HEK293 (cell line): ENCODE measurements at regions not wholly inside any gene's neighbourhood (a gene's known extent, or its start where the extent isn't known, plus 50 kb on each side); places are given as distances from the start of the nearest gene placed in this dataset.

ENCODE experiments used
- CTCF ChIA-PET: fragments of 350-600 bp; formaldehyde crosslinking; extraction: SDS; loops from one replicate; lab custom pipeline; 2021; ENCODE audit warnings: antibody characterized with exemption; lab: Yijun Ruan, JAX
- POLR2A ChIA-PET: fragments of 300-600 bp; formaldehyde crosslinking; extraction: SDS; loops from one replicate; lab custom pipeline; 2020; ENCODE audit warnings: antibody characterized with exemption, inconsistent platforms; lab: Yijun Ruan, JAX
- H3K27ac ChIP-seq: fragments of 200-500 bp; sonication (Bioruptor generic); 2 replicates; pipeline ENCODE4 v1.5.1; 2014; ENCODE audit warnings: low read depth, low read length, control low read depth, inconsistent platforms; ENCODE audit errors: extremely low read depth
- H3K36me3 ChIP-seq, 2 experiments: fragments of 200-500 bp in 1 of 2; sonication (Bioruptor generic) in 1 of 2; 1 replicate in 1 of 2; 2 replicates in 1 of 2; pipeline ENCODE4 v1.5.1; 2014 to 2017; ENCODE audit warnings: inconsistent platforms in 2 of 2, low read length in 2 of 2; ENCODE audit not compliant: control insufficient read depth in 2 of 2, insufficient read depth in 1 of 2
- H3K4me1 ChIP-seq: fragments of 200-500 bp; sonication (Bioruptor generic); 2 replicates; pipeline ENCODE4 v1.5.1; 2014; ENCODE audit warnings: mild to moderate bottlenecking, low read length, inconsistent platforms; ENCODE audit not compliant: control insufficient read depth, insufficient read depth
- H3K4me3 ChIP-seq: 2 replicates; pipeline ENCODE4 v1.5.1; 2011; ENCODE audit warnings: low read depth, mild to moderate bottlenecking, control low read depth, low read length, moderate library complexity
- H3K9me3 ChIP-seq: fragments of 200-500 bp; sonication (Bioruptor generic); 2 replicates; pipeline ENCODE4 v1.5.1; 2014; ENCODE audit warnings: low read depth, low read length, inconsistent platforms; ENCODE audit not compliant: control insufficient read depth, insufficient read depth
- FEZF1 ChIP-seq: fragments of 450-650 bp; formaldehyde crosslinking; IDR thresholded peaks from 2 replicates; pipeline ENCODE4 v1.5.1; 2016; ENCODE audit warnings: missing biosample characterization, missing genetic modification characterization
- GLIS1 ChIP-seq: fragments of 450-650 bp; formaldehyde crosslinking; IDR thresholded peaks from 2 replicates; pipeline ENCODE4 v1.5.1; 2016; ENCODE audit warnings: missing biosample characterization, missing genetic modification characterization
- HOXC10 ChIP-seq: sonication (generic); formaldehyde crosslinking; IDR thresholded peaks from 2 replicates; pipeline ENCODE4 v1.8.1; 2023; ENCODE audit warnings: mild to moderate bottlenecking, missing genetic modification reagents
- ZBTB1 ChIP-seq: fragments of 450-650 bp; formaldehyde crosslinking; IDR thresholded peaks from 2 replicates; pipeline ENCODE4 v1.5.1; 2016; ENCODE audit warnings: missing biosample characterization, missing genetic modification characterization
- ZBTB48 ChIP-seq: fragments of 450-650 bp; formaldehyde crosslinking; IDR thresholded peaks from 2 replicates; pipeline ENCODE4 v1.5.1; 2016; ENCODE audit warnings: missing biosample characterization, missing genetic modification characterization
- ZBTB7A ChIP-seq: fragments of 450-650 bp; formaldehyde crosslinking; IDR thresholded peaks from 2 replicates; pipeline ENCODE4 v1.5.1; 2016; ENCODE audit warnings: low read depth, missing biosample characterization, missing genetic modification characterization
- ZEB2 ChIP-seq: fragments of 450-650 bp; formaldehyde crosslinking; IDR thresholded peaks from 2 replicates; pipeline ENCODE4 v1.5.1; 2016; ENCODE audit warnings: missing biosample characterization, missing genetic modification characterization
- ZFP69B ChIP-seq: fragments of 450-650 bp; formaldehyde crosslinking; IDR thresholded peaks from 2 replicates; pipeline ENCODE4 v1.5.1; 2016; ENCODE audit warnings: missing biosample characterization, missing genetic modification characterization
- ZNF248 ChIP-seq: fragments of 450-650 bp; formaldehyde crosslinking; IDR thresholded peaks from 2 replicates; pipeline ENCODE4 v1.5.1; 2017; ENCODE audit warnings: missing biosample characterization, missing genetic modification characterization
- ZNF433 ChIP-seq: fragments of 450-650 bp; formaldehyde crosslinking; IDR thresholded peaks from 2 replicates; pipeline ENCODE4 v1.5.1; 2016; ENCODE audit warnings: missing biosample characterization, missing genetic modification characterization, low read depth
- ZNF510 ChIP-seq: fragments of 450-650 bp; formaldehyde crosslinking; IDR thresholded peaks from 2 replicates; pipeline ENCODE4 v1.5.1; 2018; ENCODE audit warnings: mild to moderate bottlenecking, missing genetic modification characterization, missing biosample characterization; ENCODE audit not compliant: insufficient replicate concordance
- ZNF529 ChIP-seq: fragments of 450-650 bp; formaldehyde crosslinking; IDR thresholded peaks from 2 replicates; pipeline ENCODE4 v1.5.1; 2017; ENCODE audit warnings: missing genetic modification characterization, missing biosample characterization; ENCODE audit not compliant: insufficient replicate concordance
- ZNF585B ChIP-seq: fragments of 450-650 bp; formaldehyde crosslinking; IDR thresholded peaks from 2 replicates; pipeline ENCODE4 v1.5.1; 2016; ENCODE audit warnings: missing biosample characterization, missing genetic modification characterization
- ZNF623 ChIP-seq: fragments of 450-650 bp; formaldehyde crosslinking; IDR thresholded peaks from 2 replicates; pipeline ENCODE4 v1.5.1; 2016; ENCODE audit warnings: missing biosample characterization, missing genetic modification characterization
- ZNF629 ChIP-seq: fragments of 450-650 bp; formaldehyde crosslinking; IDR thresholded peaks from 2 replicates; pipeline ENCODE4 v1.5.1; 2017; ENCODE audit warnings: missing biosample characterization, missing genetic modification characterization
- ZNF639 ChIP-seq: fragments of 450-650 bp; formaldehyde crosslinking; IDR thresholded peaks from 2 replicates; pipeline ENCODE4 v1.5.1; 2016; ENCODE audit warnings: missing biosample characterization, missing genetic modification characterization
- ZNF654 ChIP-seq: fragments of 450-650 bp; formaldehyde crosslinking; IDR thresholded peaks from 2 replicates; pipeline ENCODE4 v1.5.1; 2016; ENCODE audit warnings: low read depth, missing biosample characterization, missing genetic modification characterization
- ZNF660 ChIP-seq: fragments of 450-650 bp; IDR thresholded peaks from 2 replicates; pipeline ENCODE4 v1.5.1; 2018; ENCODE audit warnings: missing biosample characterization, mild to moderate bottlenecking, missing genetic modification characterization
- ZNF704 ChIP-seq: fragments of 450-650 bp; formaldehyde crosslinking; IDR thresholded peaks from 2 replicates; pipeline ENCODE4 v1.5.1; 2016; ENCODE audit warnings: missing biosample characterization, missing genetic modification characterization
- ZNF747 ChIP-seq: fragments of 450-650 bp; formaldehyde crosslinking; IDR thresholded peaks from 2 replicates; pipeline ENCODE4 v1.5.1; 2016; ENCODE audit warnings: missing biosample characterization, missing genetic modification characterization
- ZNF776 ChIP-seq: fragments of 450-650 bp; formaldehyde crosslinking; IDR thresholded peaks from 2 replicates; pipeline ENCODE4 v1.5.0; 2017; ENCODE audit warnings: missing biosample characterization, missing genetic modification characterization, borderline replicate concordance
- ZNF785 ChIP-seq: fragments of 450-650 bp; formaldehyde crosslinking; IDR thresholded peaks from 2 replicates; pipeline ENCODE4 v1.5.1; 2016; ENCODE audit warnings: missing biosample characterization, missing genetic modification characterization
- ZSCAN16 ChIP-seq: fragments of 450-650 bp; formaldehyde crosslinking; IDR thresholded peaks from 2 replicates; pipeline ENCODE4 v1.5.1; 2016; ENCODE audit warnings: missing biosample characterization, missing genetic modification characterization
- TF ChIP-seq, protein P1 (sequence below): fragments of 450-650 bp; formaldehyde crosslinking; IDR thresholded peaks from 2 replicates; pipeline ENCODE4 v1.5.1; 2016; ENCODE audit warnings: missing biosample characterization, missing genetic modification characterization
- TF ChIP-seq, protein P2 (sequence below): fragments of 450-650 bp; formaldehyde crosslinking; IDR thresholded peaks from 2 replicates; pipeline ENCODE4 v1.5.1; 2016; ENCODE audit warnings: missing biosample characterization, missing genetic modification characterization

DNA sequence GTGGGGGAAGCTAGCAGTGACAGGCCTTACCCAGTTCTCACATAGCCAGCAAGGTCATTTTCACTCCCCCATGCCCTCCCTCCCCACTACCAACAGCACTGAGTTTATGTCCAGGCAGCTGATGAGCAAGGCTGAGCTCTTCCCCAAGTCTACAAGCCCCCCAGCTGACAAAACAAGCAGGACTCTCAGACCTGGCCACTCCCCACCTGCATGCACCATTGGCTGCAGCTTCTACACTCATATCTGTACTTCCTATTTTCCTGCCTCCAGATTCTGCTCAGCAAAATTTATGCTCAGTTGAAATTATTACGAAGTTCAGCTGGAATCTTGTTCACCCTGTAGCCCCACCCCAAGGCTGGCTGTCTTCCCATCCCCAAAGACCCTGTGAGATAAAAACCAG, 339.3 kb downstream of the ARL6IP6 start (continued):
- TF ChIP-seq, protein P1, sequence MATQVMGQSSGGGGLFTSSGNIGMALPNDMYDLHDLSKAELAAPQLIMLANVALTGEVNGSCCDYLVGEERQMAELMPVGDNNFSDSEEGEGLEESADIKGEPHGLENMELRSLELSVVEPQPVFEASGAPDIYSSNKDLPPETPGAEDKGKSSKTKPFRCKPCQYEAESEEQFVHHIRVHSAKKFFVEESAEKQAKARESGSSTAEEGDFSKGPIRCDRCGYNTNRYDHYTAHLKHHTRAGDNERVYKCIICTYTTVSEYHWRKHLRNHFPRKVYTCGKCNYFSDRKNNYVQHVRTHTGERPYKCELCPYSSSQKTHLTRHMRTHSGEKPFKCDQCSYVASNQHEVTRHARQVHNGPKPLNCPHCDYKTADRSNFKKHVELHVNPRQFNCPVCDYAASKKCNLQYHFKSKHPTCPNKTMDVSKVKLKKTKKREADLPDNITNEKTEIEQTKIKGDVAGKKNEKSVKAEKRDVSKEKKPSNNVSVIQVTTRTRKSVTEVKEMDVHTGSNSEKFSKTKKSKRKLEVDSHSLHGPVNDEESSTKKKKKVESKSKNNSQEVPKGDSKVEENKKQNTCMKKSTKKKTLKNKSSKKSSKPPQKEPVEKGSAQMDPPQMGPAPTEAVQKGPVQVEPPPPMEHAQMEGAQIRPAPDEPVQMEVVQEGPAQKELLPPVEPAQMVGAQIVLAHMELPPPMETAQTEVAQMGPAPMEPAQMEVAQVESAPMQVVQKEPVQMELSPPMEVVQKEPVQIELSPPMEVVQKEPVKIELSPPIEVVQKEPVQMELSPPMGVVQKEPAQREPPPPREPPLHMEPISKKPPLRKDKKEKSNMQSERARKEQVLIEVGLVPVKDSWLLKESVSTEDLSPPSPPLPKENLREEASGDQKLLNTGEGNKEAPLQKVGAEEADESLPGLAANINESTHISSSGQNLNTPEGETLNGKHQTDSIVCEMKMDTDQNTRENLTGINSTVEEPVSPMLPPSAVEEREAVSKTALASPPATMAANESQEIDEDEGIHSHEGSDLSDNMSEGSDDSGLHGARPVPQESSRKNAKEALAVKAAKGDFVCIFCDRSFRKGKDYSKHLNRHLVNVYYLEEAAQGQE: no peak
- TF ChIP-seq ZNF660 (tag by site-specific recombination) (no peak), HOXC10 (CRISPR knock-in tag) (no peak), ZNF785 (tag by site-specific recombination) (no peak), ZNF510 (no peak)

GRCh38 chr2:153055182-153055581, 336.8 kb downstream of the ARL6IP6 start:
- TF ChIP-seq ZNF654 (tag by site-specific recombination) (no peak), ZSCAN16 (tag by site-specific recombination) (no peak), ZEB2 (tag by site-specific recombination) (no peak), ZNF248 (no peak), ZFP69B (tag by site-specific recombination) (no peak), ZNF639 (tag by site-specific recombination) (no peak), ZNF747 (tag by site-specific recombination) (no peak), ZNF704 (tag by site-specific recombination) (no peak)
- TF ChIP-seq, all 188 proteins: peak for 0
- Histone ChIP-seq H3K4me1 (no peaks in the 10 kb centered on the region), H3K4me3 (no peak overlapping the region), H3K9me3 (no peaks in the 10 kb centered on the region), H3K27ac (no peak overlapping the region), H3K36me3 (no peaks in the 10 kb centered on the region)
- POLR2A ChIA-PET: no interaction called here
- CTCF ChIA-PET: interaction anchor here (0.7 to 0.8 kb wide), 3 partner anchors 89 to 874 kb away, joined by 3 to 4 read pairs (median 3); no protein-coding TSS in a partner anchor

GRCh38 chr2:153052807-153053559, 334.6 kb downstream of the ARL6IP6 start:
- no peaks in the 10 kb centered on the region for H3K9me3 ChIP-seq
- H3K27ac ChIP-seq: no peak overlapping the region
- H3K36me3 ChIP-seq: no peaks in the 10 kb centered on the region
- H3K4me1 ChIP-seq: no peaks in the 10 kb centered on the region
- ChIA-PET CTCF (no interaction called here), POLR2A (no interaction called here)
- H3K4me3 ChIP-seq: no peak overlapping the region
- TF ChIP-seq ZBTB1 (tag by site-specific recombination): no peak
- TF ChIP-seq FEZF1 (tag by site-specific recombination): no peak
- no peak for TF ChIP-seq ZNF629 (tag by site-specific recombination)
- TF ChIP-seq ZNF623 (tag by site-specific recombination): no peak
- TF ChIP-seq ZBTB48 (tag by site-specific recombination): no peak
- no peak for TF ChIP-seq ZNF529
- TF ChIP-seq ZBTB7A (tag by site-specific recombination): no peak
- no peak for TF ChIP-seq ZNF776
- no peak for TF ChIP-seq ZNF433 (tag by site-specific recombination)
- TF ChIP-seq, protein P2, sequence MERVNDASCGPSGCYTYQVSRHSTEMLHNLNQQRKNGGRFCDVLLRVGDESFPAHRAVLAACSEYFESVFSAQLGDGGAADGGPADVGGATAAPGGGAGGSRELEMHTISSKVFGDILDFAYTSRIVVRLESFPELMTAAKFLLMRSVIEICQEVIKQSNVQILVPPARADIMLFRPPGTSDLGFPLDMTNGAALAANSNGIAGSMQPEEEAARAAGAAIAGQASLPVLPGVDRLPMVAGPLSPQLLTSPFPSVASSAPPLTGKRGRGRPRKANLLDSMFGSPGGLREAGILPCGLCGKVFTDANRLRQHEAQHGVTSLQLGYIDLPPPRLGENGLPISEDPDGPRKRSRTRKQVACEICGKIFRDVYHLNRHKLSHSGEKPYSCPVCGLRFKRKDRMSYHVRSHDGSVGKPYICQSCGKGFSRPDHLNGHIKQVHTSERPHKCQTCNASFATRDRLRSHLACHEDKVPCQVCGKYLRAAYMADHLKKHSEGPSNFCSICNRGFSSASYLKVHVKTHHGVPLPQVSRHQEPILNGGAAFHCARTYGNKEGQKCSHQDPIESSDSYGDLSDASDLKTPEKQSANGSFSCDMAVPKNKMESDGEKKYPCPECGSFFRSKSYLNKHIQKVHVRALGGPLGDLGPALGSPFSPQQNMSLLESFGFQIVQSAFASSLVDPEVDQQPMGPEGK (tag by site-specific recombination): no peak
- TF ChIP-seq ZNF585B (tag by site-specific recombination): no peak
- no peak for TF ChIP-seq GLIS1 (tag by site-specific recombination)
